ENCODE measurements at regions not wholly inside any gene's neighbourhood (a gene's known extent, or its start where the extent isn't known, plus 50 kb on each side); places are given as distances from the start of the nearest gene placed in this dataset.

- H3K27ac ChIP-seq, result no peak overlapping the region
- H3K36me3 ChIP-seq, result no peaks in the 10 kb centered on the region
- ATAC-seq (no peak), DNase-seq (no peak)
- H3K4me1 ChIP-seq, result no peaks in the 10 kb centered on the region
- H3K9me3 ChIP-seq, result peaks cover 0 to 5% (median 0%) of the 10 kb centered on the region in 11 donors
- H3K4me3 ChIP-seq, result no peak overlapping the region
- intact Hi-C loops (cut with DNase I), result no loop called here
- peaks cover 0 to 6% (median 0%) of the 10 kb centered on the region in 7 donors for H3K27me3 ChIP-seq
- TF ChIP-seq CTCF (IDR thresholded peaks at IDR 0.05), result no peak
These were observed 376.3 kb downstream of the PDCD6IP start for GRCh38 chr3:34174740-34175139.

GRCh38 chr3:34175636-34176176 lies 377.3 kb downstream of the PDCD6IP start:
- no peaks in the 10 kb centered on the region for H3K4me1 ChIP-seq
- H3K9me3 ChIP-seq, result peaks cover 0 to 5% (median 0%) of the 10 kb centered on the region in 11 donors
- H3K27ac ChIP-seq, result no peak overlapping the region
- intact Hi-C loops (cut with DNase I), result no loop called here
- WGBS, 2 donors, result 84% methylated on average over 2 of the region's 2 CpGs
- no peak for TF ChIP-seq CTCF (IDR thresholded peaks at IDR 0.05)
- H3K27me3 ChIP-seq, result peaks cover 0 to 6% (median 0%) of the 10 kb centered on the region in 7 donors
- H3K4me3 ChIP-seq, result no peak overlapping the region
- no peaks in the 10 kb centered on the region for H3K36me3 ChIP-seq
- DNase-seq (no peak), ATAC-seq (no peak)

- intact Hi-C loops (cut with DNase I), result no loop called here
- no peak overlapping the region for H3K27ac ChIP-seq
- peaks cover 0 to 5% (median 0%) of the 10 kb centered on the region in 11 donors for H3K9me3 ChIP-seq
- no peak overlapping the region for H3K4me3 ChIP-seq
- no peaks in the 10 kb centered on the region for H3K4me1 ChIP-seq
- no peaks in the 10 kb centered on the region for H3K36me3 ChIP-seq
- DNase-seq, result no peak
- ATAC-seq, result no peak
- H3K27me3 ChIP-seq, result peaks cover 0 to 6% (median 0%) of the 10 kb centered on the region in 7 donors
- TF ChIP-seq CTCF (IDR thresholded peaks at IDR 0.05), result no peak
These were observed 378.3 kb downstream of the PDCD6IP start for GRCh38 chr3:34176723-34177122.

- ATAC-seq (no peak), DNase-seq (no peak)
- no peaks in the 10 kb centered on the region for H3K4me1 ChIP-seq
- no peak overlapping the region for H3K4me3 ChIP-seq
- WGBS, 2 donors, result 90 to 93% methylated on average over 2 of the region's 2 CpGs
- H3K9me3 ChIP-seq, result no peaks in the 10 kb centered on the region
- no peak overlapping the region for H3K27ac ChIP-seq
- H3K36me3 ChIP-seq, result no peaks in the 10 kb centered on the region
- intact Hi-C loops (cut with DNase I), result no loop called here
- H3K27me3 ChIP-seq, result peaks cover 0 to 6% (median 0%) of the 10 kb centered on the region in 7 donors
- no peak for TF ChIP-seq CTCF (IDR thresholded peaks at IDR 0.05)
These were observed 380.0 kb downstream of the PDCD6IP start for GRCh38 chr3:34178415-34178814.

All from heart right ventricle (tissue), 16 donors.